HUDEP-2 (cell line): ENCODE measurements at regions not wholly inside any gene's neighbourhood (a gene's known extent, or its start where the extent isn't known, plus 50 kb on each side); places are given as distances from the start of the nearest gene placed in this dataset.
"Not testable (repeated sequence)": the region's sequence is repeated elsewhere in the genome, so short reads cannot be mapped to it uniquely, and the experiment has no call there.

Experiments used
- DNase-seq, 76 experiments: peaks; one replicate each; lab custom pipeline; 2025; ENCODE audit not compliant: unreplicated experiment in 76 of 76; lab: John Stamatoyannopoulos, UW

DNA sequence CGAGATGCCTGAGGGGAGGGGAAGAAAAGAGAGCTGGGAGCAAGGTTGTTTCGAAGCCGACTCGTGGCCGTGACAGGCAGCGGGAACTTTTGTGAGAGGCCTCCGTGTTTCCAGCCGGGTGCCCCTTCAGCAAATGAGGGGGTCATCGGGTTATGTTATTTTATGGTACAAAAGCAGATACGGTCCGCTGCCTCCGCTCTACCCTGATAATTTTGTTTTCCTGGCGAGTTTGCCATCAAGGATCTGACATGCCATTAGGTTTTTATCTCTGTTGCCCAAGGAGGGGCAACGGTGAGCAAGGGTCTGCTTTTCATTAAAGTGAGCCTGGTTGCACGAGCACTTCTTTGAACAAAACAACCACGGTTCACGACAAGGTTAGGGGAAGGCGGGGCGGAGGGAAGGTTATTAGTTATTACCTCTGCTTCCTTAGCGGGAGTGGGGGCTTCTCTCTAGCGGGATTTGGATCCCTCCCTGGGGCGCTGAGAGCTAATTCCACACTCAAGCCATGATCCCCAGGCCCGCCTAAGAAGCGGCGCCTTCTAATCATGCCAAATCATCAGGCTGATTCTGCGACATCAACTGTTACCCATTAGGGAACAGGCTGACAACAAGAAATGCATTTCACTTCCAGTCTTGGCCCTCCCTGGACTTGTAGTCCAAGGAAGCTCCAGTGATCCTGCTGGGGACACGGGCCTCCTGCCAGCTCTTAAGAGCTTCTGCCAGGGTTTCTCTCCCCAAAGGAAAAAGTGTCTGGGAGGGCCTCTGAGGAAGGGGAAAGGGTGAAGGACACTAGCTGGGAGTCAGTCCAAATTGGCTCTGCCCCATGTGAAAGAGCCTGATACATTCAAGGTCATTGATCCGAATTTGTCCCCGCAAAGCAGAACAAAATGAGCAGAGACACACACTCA lies 617.7 kb downstream of the MID1IP1 start:
- DNase-seq: no peak

DNA sequence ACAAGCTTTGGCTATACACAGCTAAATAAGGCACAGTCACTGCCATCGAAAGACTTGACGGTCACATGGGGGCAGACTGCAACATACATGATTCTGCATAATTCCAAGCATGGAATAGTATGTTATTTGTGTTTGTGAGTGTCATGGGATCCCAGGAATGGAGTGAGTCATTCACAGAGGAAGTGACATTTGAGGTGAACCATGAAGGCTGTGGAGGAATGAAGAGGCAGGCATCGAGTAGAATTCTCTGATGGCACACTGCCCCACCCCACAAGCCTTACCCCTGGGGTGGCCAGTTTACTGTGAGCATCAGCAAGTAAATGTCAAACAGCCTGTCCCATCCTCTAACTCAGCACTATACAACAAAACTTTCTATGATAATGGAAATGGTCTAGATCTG lies 619.7 kb downstream of the MID1IP1 start:
- no peak for DNase-seq

DNA sequence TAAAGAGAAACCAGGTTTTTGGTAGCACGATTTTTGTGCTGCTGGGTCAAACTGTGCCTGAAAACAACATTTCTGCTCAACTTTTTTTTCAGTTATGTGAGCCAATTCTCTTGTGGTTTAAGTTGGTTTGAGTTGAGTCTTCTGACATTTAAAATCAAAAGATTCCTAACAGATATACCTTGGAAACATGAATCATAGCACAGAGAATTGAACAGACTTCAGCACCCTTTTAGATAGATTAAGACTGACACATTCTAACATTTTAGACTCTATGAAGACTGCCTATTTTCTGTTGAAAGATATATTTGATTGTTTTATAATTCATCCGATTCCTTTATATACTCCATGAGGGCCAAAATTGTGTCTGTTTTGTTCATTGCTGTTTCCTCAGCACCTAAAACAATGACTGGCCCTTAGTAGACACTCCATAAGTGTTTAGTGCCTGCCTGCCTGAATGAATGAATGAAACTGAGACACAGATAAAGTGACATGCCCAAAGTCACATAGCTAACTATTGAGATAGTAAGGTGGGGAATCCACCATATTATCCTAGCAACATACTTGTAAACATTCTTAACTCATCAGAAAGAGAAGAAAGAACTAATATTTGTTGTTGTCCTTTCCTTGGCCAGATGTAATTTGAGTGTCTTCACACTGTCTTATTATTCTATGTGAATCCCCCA lies 624.0 kb downstream of the MID1IP1 start:
- no peak for DNase-seq

DNA sequence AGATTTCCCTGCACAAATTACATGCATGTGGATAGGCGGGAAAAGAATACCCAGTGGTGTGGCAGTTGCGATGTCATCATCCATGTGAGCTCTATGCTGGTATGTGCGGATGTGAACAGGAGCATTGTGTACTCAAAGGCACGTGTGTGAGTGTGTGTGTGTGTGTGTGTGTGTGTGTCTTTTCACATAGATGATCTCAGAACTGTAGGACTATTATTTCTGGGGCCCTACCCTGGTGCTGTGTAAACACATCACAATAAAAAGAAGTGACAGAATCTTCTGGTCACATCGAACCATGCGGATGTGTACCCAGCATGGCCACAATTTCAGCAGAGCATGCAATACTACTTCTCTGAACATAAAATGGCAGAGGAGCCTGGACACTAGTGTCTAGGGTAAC lies 624.8 kb downstream of the MID1IP1 start:
- DNase-seq: no peak

DNA sequence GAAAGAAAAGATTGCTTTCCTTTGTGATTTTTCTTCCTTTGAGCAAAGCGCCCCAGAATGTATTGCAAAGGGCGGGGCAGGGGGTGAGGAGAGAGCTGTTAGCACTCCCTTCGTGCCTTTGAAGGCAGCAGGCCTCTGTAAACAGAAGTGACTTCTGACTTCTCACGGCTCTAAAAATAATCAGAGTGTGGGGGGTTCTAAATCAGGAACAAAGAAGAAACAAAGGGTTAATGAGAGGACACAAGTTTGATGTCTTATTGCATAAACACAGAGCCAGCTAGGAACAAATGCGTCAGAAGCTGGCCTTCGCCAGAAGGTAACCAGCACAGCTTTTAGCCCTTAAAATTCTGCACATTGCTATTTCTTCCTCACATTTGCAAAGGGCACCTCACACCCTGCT lies 626.2 kb downstream of the MID1IP1 start:
- no peak for DNase-seq

DNA sequence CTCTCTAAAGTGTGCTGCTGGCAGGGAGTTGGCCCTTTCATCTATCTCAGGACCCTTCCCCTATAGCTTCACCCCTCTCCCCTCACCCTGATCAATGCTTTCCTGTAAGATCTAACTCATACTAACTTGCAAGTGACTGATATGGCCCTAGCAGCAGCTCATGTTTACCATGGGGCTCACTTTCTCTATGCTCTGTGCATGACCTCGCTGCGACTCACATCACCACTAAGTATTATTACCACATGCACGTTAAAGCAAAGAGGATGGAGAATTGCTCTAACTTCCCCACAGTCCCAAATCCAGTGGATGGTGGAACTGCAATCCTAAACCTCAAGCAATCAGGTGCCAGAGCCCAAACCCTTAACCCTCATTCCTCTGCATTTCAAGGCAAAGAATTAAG lies 626.6 kb downstream of the MID1IP1 start:
- DNase-seq: no peak

DNA sequence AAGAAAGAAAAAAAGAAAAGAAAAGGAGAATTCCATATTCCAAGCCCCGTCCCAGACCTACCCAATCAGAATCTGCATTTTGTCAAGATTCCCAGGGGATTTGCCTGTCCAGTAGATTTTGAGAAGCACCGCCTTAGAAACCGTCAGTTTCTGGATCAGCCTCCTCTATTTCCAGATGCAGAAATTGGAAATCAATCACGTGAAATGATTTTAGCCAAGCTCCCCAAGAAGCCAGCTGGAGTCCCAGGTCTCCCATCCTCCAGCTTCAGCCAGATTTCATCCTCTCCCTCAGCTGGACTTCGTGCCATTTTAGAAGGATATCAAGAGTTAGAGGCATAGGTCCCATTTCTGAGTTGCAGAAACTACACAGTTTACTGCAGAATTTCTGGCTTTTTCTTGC lies 629.3 kb downstream of the MID1IP1 start:
- no peak for DNase-seq

DNA sequence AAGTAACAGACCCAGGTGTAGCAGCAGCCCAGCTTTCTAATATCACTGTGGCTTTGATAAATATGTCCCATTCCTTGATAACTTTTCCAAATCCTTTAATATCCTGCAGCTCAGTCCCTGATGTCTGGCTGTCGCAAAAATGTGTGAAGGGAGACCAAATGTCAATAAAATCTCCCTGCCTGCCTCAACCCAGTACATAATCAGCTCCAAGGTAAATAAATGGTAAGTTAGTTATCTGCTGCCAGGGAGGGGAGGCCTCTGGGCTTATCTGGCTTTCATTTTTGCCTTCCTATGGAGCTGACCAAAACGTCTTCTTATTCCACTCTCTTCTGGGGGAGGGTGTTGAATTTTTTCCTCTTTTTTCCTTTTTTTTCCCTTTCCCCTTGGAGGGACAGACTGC lies 630.6 kb downstream of the MID1IP1 start:
- no peak for DNase-seq

DNA sequence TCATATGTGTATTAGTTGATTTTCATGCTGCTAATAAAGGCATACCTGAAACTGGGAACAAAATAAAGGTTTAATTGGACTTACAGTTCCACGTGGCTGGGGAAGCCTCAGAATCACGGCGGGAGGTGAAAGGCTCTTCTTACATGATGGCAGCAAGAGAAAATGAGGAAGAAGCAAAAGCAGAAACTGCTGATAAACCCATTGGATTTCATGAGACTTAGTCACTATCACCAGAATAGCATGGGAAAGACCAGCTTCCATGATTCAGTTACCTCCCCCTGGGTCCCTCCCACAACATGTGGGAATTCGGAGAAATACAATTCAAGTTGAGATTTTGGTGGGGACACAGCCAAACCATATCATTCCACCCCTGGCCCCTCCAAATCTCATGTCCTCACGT lies 633.4 kb downstream of the MID1IP1 start:
- DNase-seq: not testable (repeated sequence)

DNA sequence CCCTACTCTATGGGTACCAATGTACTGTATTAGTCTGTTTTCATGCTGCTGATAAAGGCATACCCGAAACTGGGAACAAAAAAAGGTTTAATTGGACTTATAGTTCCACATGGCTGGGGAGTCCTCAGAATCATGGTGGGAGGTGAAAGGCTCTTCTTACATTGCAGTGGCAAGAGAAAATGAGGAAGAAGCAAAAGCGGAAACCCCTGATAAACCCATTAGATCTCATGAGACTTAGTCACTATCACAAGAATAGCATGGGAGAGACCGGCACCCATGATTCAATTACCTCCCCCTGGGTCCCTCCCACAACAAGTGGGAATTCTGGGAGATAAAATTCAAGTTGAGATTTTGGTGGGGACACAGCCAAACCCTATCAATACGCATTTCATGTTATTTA lies 635.3 kb downstream of the MID1IP1 start:
- DNase-seq: not testable (repeated sequence)

DNA sequence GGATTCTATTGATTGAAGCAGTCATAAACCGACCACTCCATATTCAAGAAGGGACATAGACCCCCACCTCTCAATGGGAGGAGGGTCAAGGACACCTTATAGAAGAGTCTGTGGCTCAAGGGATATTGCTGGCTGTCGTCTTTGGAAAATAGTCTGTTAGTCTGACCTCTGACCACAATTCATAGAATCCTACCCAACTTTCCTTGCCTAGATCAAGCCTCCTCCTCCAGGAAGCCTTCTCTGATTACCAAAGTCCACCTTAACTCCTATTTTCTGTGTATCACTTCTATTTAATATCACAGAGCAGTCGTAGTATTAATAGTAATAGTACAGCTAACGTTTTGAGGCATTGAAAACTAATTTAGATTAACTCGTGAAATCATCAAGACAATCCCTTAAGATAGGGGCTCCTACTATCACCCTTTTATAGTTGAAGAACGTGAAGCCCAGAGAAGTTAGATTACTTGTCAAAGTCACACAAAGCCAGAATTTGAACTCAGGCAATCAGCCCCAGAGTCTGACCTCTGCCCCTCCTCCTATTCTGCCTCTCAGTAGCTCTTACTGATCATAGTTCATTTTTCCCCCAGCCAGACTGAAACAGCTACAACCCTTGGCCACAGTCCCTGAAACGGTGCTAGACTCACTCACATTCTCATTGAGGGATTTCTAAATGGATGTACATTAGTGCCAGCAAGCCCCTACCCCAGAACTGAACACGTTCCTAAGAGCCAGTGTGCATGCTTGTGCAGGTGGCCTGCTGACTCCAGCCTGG lies 636.6 kb downstream of the MID1IP1 start:
- no peak for DNase-seq

DNA sequence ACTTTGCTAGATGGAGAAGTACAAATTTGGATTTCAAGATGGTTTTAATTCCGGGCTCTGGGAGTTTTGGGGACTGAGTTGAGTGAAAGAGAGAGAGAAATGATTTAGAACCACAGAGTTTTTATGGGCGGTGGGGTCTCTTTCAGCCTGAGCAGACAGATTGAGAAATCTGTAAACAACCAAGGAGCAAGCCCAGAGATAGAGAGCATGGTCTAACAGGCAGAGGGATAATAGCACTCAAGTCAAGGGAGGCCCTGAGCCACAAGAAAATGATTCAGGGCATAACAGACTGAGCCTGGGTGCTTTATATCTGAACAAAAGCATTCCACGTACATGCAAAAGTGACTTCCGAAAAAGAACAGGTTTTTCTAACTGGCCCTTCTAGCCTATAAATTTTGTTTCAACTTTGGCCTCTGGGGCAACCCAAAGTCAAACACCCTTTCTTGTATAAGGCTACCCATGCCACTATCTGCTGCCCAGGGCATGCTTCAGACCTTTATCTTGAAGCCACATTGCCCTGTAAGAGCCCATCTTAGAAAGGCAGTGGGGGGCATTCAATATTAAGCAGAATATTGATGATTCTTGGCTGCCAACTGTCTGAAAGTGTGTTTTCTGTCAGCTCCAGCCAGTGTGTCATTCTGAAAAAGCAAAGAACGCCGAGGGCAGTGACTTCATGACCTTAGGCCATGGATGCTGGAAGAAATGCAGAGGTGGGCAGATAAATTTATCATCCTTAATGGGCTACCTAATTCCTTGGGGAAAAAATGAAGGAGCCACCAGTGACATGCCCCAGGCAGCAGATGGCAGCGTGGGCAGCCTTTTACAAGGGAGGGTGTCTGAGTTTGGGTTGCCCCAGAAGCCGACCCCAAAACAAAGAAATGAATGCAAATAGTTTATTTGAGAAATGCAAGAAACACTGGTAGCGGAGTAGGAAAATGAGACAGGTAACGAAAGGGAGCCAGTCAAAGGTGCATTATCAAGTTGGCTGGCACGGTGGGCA lies 637.6 kb downstream of the MID1IP1 start:
- peak in 2 of 76 experiments; percentile 1 to 10 for DNase-seq

DNA sequence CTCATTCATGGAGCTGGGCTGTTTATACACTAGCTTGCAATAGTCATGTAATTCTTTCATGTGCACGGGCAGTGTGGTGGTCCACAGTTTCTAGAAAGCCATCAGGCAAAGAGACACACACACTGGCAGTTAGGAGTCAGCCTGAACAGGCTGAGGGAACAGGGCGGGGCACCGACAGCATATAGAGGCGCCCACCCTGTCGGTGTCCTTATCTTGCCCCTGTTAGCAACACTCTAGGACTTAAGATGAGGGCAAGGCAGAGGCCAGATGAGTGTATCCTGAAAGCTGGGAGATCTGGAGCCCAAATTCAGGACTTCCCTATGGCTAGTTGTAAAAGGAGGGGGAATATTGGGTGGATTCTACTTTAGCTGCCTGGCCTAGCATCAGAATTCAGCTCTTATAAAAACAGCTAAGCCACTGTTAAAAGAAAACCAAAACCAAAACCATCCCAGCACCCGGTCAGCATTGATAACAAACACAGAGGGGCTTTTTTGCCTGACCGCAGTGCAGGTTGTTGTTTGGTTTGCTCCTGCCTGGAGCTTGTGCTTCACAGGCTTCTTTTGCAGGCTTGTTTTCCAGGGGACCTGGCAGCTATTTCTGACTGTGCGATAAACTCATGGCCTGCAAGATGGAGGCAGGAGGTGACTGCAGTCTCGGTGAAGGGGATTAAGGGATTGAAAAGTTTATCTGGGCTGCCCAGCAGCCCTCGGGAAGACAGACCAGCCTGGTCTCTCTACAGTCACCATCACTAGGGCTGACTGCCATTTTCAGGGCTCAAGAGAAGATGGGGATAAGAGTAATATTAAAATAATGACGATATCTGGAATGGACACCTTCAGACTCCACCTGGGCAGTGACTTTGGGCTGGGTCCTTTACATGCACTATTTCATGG lies 638.9 kb downstream of the MID1IP1 start:
- peak in 20 of 76 experiments; percentile 0 to 37 (median 12) for DNase-seq

DNA sequence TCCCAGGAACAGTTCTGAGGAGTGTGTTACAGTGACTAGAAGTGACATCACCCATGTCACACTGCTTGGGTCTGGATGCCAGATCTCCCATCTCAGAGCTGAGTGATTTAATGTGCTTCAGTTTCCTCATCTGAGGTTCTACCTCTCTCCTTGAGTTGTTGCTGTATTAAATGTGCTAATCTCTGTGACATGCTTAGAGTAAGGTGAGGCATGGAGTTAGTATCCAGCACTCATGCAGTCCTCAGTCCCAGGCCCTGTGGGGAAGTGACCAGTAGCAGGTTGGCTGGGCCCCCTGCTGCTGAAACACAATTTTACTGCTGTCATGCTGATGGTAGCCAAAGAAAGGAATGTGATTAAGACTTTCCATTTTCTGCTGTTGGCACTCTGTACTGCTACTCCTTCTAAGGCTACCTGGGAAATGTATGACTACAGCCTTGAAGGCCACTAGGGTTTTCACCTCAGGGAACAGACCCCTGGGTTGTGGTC lies 639.6 kb downstream of the MID1IP1 start:
- no peak for DNase-seq

DNA sequence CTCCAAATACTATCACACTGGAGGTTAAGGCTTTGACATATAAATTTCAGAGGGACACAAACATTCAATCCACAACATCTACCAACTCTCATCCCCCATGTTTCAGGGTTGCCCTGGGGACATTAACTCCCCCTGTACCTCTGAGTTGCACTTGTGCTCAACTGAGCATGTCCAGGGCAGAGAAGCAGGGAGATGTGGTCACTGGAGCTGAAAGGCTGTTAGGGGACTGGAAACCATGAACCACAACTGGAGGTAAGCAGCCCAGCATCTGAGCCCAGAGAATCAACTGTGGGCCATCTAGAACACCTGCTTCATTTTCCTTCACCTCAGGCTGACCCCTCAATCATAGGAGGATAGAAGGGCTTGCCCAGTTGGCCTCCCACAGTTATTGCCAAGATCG lies 641.1 kb downstream of the MID1IP1 start:
- DNase-seq: no peak

DNA sequence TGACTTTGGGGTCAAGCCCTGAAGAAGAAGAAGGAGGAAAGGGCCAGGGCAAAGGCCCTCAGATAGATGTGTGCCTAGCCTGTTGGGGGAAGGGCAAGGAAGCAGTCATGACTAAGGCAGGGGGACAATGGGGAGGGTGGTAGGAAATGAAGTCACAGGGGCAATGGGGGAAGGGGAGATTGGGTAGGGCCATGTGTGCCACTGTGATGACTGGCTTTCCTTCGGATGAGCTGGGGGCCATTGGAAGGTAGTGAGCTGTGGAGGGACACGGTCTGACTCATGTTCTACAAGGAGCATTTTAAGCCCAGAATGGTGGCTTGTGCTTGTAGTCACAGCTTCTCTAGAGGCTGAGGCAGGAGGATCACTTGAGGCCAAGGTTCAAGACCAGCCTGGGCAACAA lies 642.0 kb downstream of the MID1IP1 start:
- DNase-seq: no peak

DNA sequence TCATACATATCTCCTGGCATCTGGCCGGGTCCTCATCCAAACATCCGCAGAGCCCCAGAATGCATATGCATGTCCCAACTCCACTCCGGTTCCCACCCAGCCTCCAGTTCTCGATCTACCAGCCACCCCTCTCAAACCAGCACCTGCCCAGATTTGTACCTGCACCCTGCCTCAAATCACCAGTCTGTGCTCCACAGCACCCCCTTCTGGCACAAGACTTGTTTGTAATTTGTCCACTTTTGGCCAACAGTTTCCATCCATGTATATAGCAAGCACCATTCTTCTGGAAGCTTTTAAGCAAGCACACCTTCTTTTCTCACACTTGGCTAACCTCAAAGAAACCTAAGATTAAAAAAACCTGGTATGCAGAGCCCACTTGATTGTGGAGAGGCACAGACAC lies 644.1 kb downstream of the MID1IP1 start:
- peak in 9 of 76 experiments; percentile 0 to 13 (median 2) for DNase-seq

DNA sequence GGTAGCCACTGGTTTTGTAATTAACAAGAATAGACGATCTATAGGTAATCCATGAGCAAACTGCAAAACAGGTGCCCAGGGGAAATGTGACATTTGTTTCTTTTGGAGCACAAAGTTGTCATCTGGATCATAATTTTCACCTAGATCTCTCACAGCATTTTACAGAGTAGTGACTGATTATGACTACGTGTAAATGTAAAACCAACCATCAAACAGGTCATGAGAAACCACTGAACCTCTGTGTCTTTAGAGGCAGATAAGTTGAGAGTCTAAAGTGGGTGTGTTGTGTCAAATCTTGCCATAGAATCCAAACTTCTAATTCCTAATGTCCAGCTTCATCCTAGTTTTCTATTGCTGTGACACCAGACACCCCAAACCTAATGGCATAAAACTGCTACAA lies 648.1 kb downstream of the MID1IP1 start:
- no peak for DNase-seq
